GM12865 (cell line): ENCODE measurements at regions not wholly inside any gene's neighbourhood (a gene's known extent, or its start where the extent isn't known, plus 50 kb on each side); places are given as distances from the start of the nearest gene placed in this dataset.

Experiments used
- DNase-seq: peaks from one replicate; pipeline ENCODE4 v3.0.0; 2010; ENCODE audit warnings: low read depth
- H3K4me3 ChIP-seq: 2 replicates; pipeline ENCODE4 v1.5.1; 2011; ENCODE audit warnings: mild to moderate bottlenecking, low read depth, low read length, control low read depth
- CTCF ChIP-seq: IDR thresholded peaks from 2 replicates; pipeline ENCODE4 v1.5.1; 2011; ENCODE audit warnings: low read length, control low read depth, low read depth, inconsistent platforms; ENCODE audit not compliant: insufficient read depth; ENCODE audit errors: missing control alignments

DNA sequence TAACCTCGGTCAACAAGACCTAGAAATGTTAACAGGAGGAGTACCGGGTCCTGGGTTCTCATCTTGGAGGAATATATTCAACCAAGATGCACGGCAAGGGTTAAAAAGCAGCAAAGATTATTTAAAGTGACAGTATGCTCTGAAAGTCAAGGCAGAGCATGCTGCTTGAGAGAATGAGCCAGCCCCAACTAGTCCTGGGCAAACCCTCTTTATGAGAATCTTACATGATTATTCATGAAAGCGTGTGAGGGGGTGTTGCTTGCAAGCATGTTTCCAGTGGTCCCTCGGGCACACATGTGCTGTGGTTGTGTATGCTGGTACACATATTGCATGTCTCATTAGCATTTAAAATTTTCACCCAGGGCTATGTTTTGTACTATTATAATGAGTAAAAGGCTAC is 1445.6 kb downstream of the SI start:
- no peak for DNase-seq
- H3K4me3 ChIP-seq: no peak overlapping the region
- TF ChIP-seq CTCF: no peak

- DNase-seq: no peak
- no peak for TF ChIP-seq CTCF
- H3K4me3 ChIP-seq: no peak overlapping the region
Measured at GRCh38 chr3:163626753-163627152, 1451.5 kb downstream of the SI start.

GRCh38 chr3:163622384-163622783 is 1455.9 kb downstream of the SI start:
- no peak for TF ChIP-seq CTCF
- no peak for DNase-seq
- no peak overlapping the region for H3K4me3 ChIP-seq

DNA sequence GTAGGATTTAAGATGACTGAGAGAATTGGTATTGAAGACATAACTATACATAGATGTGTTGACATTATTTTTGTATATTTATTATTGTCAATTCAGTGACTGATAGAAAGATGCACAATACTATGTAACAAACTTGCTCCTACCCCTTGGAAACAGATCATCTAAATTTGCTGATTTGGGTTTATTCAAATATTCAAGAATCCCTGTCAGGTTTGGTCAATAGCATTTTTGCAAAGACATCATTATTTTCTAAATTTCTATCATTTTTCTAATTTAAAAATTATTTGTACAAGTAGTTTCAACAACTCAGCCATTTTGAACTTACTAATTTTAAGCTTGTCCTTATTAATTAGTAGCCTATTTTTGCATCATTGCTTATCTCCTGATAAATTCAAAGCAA is 1463.4 kb downstream of the SI start:
- no peak overlapping the region for H3K4me3 ChIP-seq
- no peak for TF ChIP-seq CTCF
- no peak for DNase-seq

GRCh38 chr3:163605915-163606314 is 1472.4 kb downstream of the SI start:
- no peak for TF ChIP-seq CTCF
- no peak for DNase-seq
- no peak overlapping the region for H3K4me3 ChIP-seq

DNA sequence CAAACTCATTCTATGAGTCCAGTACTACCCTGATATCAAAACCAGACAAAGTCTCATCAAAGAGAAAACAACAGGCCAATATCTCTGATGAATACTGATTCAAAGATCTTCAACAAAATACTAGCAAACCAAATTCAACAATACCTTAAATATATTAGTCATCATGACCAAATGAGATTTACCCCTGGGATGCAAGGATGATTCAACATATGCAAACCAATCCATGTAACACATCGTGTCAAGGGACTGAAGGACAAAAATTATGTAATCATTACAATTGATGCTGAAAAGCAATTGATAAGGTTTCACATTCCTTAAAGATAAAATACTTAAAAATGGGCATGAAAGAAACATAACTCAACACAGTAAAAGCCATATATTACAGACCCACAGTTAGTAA is 1476.9 kb downstream of the SI start:
- no peak for DNase-seq
- no peak for TF ChIP-seq CTCF
- no peak overlapping the region for H3K4me3 ChIP-seq

- no peak for DNase-seq
- H3K4me3 ChIP-seq: no peak overlapping the region
- no peak for TF ChIP-seq CTCF
Measured at GRCh38 chr3:163587342-163587741, 1491.0 kb downstream of the SI start.
